ENCODE measurements at regions not wholly inside any gene's neighbourhood (a gene's known extent, or its start where the extent isn't known, plus 50 kb on each side); places are given as distances from the start of the nearest gene placed in this dataset.

DNA sequence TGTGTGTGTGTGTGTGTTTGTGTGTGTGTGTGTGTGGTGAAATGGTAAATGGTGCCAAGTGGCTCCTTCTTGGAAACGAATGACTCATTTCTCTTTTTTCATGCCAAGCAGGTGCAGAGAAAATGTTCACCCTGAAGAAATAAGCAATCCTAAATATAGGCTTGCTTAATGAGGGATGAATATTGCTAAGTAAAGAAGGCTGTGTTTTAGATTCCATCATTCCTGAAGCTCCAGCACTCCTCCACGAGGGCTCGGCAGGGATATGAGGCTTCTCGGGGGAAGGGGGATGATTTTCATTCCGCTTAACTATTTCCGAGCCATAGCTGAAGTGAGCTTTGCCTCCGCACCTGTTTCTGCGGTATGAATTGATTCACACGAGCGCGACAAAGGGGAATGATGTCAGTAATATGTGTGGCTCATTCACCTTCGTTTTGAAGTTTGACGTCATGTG, 72.9 kb downstream of the TSN start:
- Histone ChIP-seq H3K9ac (no peak overlapping the region), H3K4me3 (no peak overlapping the region), H3F3A (ENCODE audit: low read depth) (peaks cover 5% of the 10 kb centered on the region), H3K27ac (no peak overlapping the region), H2AFZ (replicated peaks) (peak overlapping the region; percentile 79), H4K20me1 (ENCODE audit: low read depth) (no peaks in the 10 kb centered on the region), H3K4me1 (peaks cover 21% of the 10 kb centered on the region), H3K36me3 (no peaks in the 10 kb centered on the region), H3K4me2 (peak overlapping the region; percentile 13), H3K27me3 (no peaks in the 10 kb centered on the region), H3K9me3 (ENCODE audit: low read depth) (no peaks in the 10 kb centered on the region), H3K79me2 (ENCODE audit: low read depth) (no peaks in the 10 kb centered on the region)
- TF ChIP-seq, protein P1, sequence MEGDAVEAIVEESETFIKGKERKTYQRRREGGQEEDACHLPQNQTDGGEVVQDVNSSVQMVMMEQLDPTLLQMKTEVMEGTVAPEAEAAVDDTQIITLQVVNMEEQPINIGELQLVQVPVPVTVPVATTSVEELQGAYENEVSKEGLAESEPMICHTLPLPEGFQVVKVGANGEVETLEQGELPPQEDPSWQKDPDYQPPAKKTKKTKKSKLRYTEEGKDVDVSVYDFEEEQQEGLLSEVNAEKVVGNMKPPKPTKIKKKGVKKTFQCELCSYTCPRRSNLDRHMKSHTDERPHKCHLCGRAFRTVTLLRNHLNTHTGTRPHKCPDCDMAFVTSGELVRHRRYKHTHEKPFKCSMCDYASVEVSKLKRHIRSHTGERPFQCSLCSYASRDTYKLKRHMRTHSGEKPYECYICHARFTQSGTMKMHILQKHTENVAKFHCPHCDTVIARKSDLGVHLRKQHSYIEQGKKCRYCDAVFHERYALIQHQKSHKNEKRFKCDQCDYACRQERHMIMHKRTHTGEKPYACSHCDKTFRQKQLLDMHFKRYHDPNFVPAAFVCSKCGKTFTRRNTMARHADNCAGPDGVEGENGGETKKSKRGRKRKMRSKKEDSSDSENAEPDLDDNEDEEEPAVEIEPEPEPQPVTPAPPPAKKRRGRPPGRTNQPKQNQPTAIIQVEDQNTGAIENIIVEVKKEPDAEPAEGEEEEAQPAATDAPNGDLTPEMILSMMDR (IDR thresholded peaks at IDR 0.05): no peak
- TF ChIP-seq EZH2 (IDR thresholded peaks at IDR 0.05) (no peak), EZH2phosphoT487 (IDR thresholded peaks at IDR 0.05) (no peak)
- Mint-ChIP-seq H3K4me1 (peaks cover 45% of the 10 kb centered on the region), H3K27me3 (ENCODE audit: insufficient read depth, low read depth) (peaks cover 6% of the 10 kb centered on the region), H3K9me3 (no peaks in the 10 kb centered on the region), H3K27ac (no peak overlapping the region), H3K36me3 (no peaks in the 10 kb centered on the region), H3K4me3 (no peak overlapping the region)
- DNase-seq (ENCODE audit: low spot score): no peak

GRCh38 chr2:121830809-121831208, 75.4 kb downstream of the TSN start:
- Histone ChIP-seq H3K27ac (no peak overlapping the region), H4K20me1 (ENCODE audit: low read depth) (no peaks in the 10 kb centered on the region), H3K4me2 (no peak overlapping the region), H2AFZ (replicated peaks) (no peak overlapping the region), H3K79me2 (ENCODE audit: low read depth) (no peaks in the 10 kb centered on the region), H3K4me1 (peaks cover 23% of the 10 kb centered on the region), H3F3A (ENCODE audit: low read depth) (peaks cover 5% of the 10 kb centered on the region), H3K27me3 (no peaks in the 10 kb centered on the region), H3K9me3 (ENCODE audit: low read depth) (no peaks in the 10 kb centered on the region), H3K4me3 (no peak overlapping the region), H3K36me3 (no peaks in the 10 kb centered on the region), H3K9ac (no peak overlapping the region)
- H3K27ac Mint-ChIP-seq: no peak overlapping the region
- no peaks in the 10 kb centered on the region for H3K36me3 Mint-ChIP-seq
- H3K9me3 Mint-ChIP-seq: no peaks in the 10 kb centered on the region
- no peak overlapping the region for H3K4me3 Mint-ChIP-seq
- TF ChIP-seq EZH2phosphoT487 (IDR thresholded peaks at IDR 0.05) (no peak), EZH2 (IDR thresholded peaks at IDR 0.05) (no peak)
- TF ChIP-seq, protein P1 (IDR thresholded peaks at IDR 0.05): no peak
- DNase-seq (ENCODE audit: low spot score): no peak
- H3K27me3 Mint-ChIP-seq (ENCODE audit: insufficient read depth, low read depth): no peaks in the 10 kb centered on the region
- peaks cover 41% of the 10 kb centered on the region for H3K4me1 Mint-ChIP-seq

DNA sequence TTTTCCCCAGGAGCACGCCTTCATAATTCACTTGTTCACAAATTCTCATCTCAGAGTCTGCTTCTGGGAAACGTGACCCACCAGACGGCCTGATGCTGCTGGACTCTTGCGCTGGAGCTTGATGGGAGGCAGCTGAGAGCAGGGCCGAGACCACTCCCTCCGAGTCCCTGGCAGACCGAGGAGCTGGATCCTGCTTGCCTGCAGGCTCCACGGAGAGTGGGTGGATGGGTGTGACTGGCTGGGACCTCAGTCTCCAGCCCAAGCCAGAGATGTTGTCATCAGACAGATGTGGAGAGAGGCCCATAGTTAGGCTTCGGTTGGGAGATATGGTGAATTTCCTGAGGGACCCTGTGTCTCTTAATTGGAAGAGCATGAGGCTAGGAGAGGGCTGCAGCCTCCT, 76.4 kb downstream of the TSN start:
- Histone ChIP-seq H3K36me3 (no peaks in the 10 kb centered on the region), H3K9ac (no peak overlapping the region), H4K20me1 (ENCODE audit: low read depth) (no peaks in the 10 kb centered on the region), H3K4me2 (no peak overlapping the region), H3K79me2 (ENCODE audit: low read depth) (no peaks in the 10 kb centered on the region), H3F3A (ENCODE audit: low read depth) (peaks cover 8% of the 10 kb centered on the region), H3K9me3 (ENCODE audit: low read depth) (no peaks in the 10 kb centered on the region), H3K4me3 (no peak overlapping the region), H3K27me3 (no peaks in the 10 kb centered on the region), H3K27ac (no peak overlapping the region), H2AFZ (replicated peaks) (peak overlapping the region; percentile 26), H3K4me1 (peaks cover 23% of the 10 kb centered on the region)
- H3K4me1 Mint-ChIP-seq: peaks cover 33% of the 10 kb centered on the region
- H3K9me3 Mint-ChIP-seq: peaks cover 7% of the 10 kb centered on the region
- no peak for TF ChIP-seq EZH2 (IDR thresholded peaks at IDR 0.05)
- TF ChIP-seq, protein P1 (IDR thresholded peaks at IDR 0.05): no peak
- no peak for TF ChIP-seq EZH2phosphoT487 (IDR thresholded peaks at IDR 0.05)
- no peaks in the 10 kb centered on the region for H3K27me3 Mint-ChIP-seq (ENCODE audit: insufficient read depth, low read depth)
- no peak overlapping the region for H3K4me3 Mint-ChIP-seq
- peaks cover 2% of the 10 kb centered on the region for H3K36me3 Mint-ChIP-seq
- no peak for DNase-seq (ENCODE audit: low spot score)
- H3K27ac Mint-ChIP-seq: peak overlapping the region; percentile 50

Data from neural progenitor cell (in vitro differentiated cells).